ENCODE measurements at regions not wholly inside any gene's neighbourhood (a gene's known extent, or its start where the extent isn't known, plus 50 kb on each side); places are given as distances from the start of the nearest gene placed in this dataset.
"Not testable (repeated sequence)": the region's sequence is repeated elsewhere in the genome, so short reads cannot be mapped to it uniquely, and the experiment has no call there.

DNA sequence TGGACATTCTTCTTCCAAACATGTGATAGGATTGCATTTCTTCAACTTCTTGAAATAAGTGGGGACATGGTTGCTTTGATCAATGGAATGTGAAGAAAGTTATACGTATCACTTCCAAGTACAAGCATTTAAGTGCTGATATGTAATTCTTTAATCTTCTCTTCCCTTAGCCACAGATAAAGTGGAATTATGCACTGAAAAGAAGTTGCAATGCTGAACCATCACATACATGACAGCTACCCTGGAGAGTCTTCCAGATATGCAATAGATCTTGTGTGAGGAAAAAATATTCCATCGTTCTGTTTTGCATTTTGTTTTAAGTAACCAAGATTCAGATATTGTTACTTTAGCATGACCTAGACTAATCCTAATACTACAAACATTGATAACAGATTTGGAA, 674.3 kb downstream of the NSUN3 start:
- no peak for DNase-seq

DNA sequence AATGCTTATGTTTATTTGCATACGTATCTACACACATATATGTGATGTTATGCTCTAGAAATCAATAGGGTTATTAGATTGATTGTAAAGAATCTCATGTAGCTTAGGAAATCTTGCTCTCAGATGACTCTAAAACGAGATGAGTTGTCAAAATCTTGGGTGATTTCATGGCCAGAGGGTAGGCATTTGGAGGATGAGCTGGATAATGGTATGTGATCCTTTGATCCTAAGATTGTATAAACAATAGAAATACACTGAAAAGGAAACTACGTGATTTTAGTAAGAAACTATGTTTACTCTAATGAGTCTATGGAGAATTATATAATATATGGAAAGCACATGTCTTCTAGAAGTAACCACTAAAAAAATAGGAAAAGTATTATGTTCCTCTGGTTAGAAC, 676.6 kb downstream of the NSUN3 start:
- DNase-seq = no peak

DNA sequence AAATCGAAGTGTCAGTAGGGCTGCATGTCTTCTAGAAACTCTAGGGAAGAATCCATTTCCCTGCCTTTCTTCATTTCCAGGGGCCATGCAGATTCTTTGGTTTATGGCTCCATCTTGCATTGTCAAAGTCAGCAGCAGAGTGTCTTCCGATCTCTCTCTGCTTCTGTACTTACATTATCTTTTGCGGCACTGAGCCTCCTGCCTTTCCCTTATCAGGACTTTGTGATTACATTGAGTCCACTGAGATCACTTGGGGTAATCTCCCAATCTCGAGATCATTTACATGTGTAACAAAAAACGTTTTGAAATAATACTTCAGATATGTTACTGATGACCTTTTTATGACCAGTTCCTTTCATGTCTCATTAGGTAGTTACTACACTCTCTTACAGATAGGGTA, 695.9 kb downstream of the NSUN3 start:
- no peak for DNase-seq

DNA sequence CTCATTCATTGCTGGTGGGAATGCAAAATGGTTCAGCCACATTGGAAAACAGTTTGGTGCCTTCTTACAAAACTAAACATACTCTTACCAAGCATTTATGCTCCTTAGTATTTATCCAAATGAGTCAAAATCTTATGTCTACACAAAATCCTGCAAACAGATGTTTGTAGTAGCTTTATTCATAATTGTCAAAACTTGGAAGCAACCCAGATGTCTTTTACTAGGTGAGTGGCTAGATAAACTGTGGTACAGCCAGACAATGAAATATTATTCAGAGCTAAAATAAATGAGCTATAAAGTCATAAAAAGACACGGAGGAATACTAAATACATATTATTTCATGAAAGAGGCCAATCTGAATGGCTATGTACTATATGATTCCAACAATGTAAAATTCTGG, 709.5 kb downstream of the NSUN3 start:
- DNase-seq = no peak

DNA sequence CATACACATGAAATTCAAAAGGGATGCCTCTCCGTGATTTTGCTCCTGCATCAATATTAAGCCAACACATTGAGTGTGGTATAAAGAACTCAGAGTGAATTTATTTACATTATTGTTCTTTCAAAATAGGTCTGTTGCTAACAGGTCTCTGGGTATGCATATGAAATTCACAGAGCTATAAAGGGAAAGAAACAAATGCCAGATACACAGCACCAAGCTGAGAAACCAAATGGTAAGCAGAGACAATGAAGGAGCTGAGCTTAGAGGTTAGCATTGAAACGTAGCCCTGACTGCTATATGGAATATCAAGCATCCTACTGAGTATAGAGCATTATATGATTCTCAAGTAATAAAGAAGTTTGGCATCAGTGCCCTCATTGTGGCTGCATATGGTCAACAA, 712.9 kb downstream of the NSUN3 start:
- no peak for DNase-seq

DNA sequence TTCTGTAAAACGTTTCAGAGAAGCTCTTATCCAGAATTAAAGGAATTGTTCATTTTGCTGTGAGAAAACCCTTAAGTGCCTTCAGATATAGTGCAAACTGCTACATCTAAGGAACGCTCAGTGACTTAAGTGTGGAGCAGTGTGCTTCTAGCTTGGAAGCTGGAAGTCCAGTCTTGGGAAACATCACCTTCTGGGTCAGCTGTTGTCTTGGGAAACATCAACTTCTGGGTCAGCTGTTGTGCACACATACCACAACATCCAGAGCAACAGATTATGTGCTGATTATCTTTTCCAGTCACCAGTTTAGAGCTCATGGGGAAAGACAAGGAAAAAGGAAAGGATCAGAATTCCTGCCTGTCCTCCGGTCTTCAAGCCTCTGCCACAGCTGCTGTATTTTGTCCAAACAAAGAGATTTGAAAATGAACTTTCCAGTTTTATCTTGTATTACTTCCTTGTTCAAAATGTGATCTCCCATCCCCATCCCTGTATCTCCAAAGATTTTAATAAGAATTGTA, 713.6 kb downstream of the NSUN3 start:
- no peak for DNase-seq

DNA sequence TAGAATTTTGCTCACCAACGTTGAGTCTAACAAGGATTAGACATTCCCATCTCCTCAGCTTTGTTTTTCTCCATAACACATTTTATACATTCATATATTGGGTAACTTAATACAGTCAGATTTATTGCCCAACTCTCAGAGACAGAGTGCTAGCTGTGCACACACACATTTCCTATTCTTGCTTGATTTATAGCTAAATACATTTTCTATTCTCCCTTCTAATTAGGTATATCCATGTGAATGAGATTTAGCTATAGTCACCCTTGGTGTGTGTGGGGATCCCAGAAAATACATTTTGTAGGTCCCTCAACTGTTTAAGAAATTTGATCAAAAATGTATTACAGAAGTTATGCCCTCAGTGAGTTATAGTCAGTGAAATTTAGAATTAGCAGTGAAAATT, 715.4 kb downstream of the NSUN3 start:
- DNase-seq = no peak

DNA sequence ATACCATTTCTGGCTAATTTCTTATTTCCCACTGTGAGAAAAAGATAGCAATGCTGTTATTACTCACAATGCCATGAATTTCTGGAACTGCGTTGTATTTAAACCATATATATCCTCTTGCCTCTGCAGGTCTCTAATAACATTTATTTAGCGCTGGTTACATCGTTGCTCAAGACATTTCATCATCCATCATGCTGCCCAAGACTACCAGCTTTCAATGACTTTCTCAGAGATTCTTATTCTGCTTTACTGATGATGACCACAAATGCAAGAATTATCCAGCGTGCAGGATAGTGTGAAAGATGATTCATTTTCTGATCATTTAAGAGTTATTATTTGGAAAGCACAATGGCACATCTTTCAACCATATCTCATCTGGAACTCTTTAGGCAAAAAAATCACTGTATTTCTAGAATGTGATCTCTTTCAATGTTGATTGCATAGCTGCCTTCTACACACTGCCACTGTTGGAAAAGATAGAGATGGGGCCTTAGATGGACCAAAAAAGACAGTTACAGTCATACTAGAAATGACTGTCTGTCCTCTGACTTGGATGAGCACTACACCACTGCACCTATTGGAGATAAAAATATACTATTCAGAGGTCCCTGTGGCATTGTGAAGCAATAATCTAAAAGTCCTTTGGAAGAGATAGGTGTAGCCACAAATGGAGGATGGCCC, 716.1 kb downstream of the NSUN3 start:
- DNase-seq = no peak

DNA sequence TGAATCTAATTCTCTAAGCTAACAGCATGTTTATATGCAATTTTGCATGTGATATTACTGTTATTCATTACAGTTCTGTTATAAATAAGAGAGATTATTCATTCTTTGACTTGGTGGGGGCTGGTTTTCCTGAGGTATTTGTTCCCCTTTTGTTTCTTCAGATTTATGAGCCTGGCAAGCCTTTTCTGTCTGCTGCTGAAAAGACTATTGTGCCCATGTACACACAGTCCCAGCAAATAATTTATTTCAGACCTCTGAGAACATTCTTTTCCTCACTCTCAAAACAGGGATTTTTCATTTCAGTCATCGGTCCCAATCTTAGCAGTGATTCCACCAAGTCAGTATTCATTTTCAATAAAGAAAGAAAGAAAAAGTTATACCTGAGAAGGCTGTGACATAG, 716.8 kb downstream of the NSUN3 start:
- no peak for DNase-seq

DNA sequence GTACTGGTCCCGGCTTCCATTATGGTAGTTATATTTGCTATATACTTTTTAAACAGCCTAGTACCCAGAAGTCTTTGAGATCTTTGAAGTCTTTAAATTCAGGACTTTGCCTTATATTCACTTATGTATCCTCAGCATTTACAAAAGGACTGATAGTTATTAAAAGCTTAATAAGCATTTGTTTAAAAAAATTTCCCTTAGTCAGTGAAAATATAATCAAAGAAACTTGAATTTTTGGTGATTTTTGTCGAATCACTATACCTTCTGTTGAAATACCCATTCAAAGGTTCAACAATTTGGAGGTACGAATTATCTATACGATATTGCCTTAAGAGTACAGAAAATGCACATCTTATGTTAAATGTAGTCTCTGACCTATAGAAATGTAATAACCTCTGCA, 721.4 kb downstream of the NSUN3 start:
- no peak for DNase-seq

DNA sequence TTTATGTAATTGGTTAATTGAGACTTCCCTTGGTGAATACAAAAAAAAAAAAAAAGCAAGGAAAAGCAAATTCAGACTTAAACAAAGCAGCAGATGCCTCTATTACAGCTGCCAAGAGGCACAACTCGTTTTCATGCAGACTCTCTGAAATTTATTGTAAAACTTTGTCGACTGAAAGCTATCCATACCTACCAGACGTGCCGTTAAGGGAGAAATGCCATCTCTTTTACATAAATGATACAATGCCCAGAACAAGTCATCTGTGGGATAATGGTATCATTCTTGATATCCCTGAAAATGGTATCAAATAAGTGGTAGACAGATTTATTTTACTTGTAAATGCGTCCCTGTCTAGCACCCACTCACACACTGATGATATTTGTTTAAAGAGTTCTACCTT, 724.2 kb downstream of the NSUN3 start:
- no peak for DNase-seq

DNA sequence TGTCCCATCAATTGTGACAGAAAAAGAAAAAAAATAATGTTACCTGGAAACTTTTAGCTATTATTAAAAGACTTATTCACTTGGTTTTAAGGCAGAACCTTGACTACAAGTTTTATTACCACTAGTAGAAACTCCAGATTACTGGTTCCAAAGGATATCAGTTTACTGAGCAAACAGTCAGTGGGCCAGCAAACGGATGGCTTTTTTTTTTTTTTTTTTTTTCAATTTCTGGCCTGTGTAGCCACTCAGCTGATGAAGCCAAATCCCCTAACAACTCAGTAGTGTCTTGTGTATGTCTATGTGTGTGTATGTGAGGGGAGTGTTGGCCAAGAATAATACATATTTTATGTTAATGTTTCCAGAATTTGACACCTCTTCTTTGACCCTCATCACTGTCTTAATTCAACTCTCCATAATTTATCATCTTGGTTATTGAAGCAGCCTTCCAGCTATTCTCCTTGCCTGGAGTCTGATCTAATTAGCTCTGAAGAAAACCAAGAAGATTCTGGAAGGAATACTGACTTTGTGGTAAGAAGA, 724.9 kb downstream of the NSUN3 start:
- no peak for DNase-seq

DNA sequence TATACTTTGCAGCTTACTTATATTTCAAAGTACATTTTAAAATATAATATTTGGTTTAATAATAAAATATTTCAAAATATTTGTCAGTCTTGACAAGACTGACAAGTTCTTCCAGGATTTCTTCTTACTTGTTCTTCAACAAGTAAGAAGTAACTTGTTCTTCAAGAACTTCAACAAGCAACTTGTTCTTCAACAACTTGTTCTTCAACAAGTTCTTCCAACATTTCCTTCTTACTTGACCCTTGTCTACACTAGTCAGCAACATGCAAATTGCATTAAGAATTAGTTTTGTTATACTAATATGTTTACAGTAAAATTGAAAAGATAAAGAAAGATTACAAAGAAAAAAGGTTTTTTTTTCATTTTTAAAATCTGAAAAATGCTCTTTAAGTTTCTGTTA, 731.7 kb downstream of the NSUN3 start:
- DNase-seq = no peak

DNA sequence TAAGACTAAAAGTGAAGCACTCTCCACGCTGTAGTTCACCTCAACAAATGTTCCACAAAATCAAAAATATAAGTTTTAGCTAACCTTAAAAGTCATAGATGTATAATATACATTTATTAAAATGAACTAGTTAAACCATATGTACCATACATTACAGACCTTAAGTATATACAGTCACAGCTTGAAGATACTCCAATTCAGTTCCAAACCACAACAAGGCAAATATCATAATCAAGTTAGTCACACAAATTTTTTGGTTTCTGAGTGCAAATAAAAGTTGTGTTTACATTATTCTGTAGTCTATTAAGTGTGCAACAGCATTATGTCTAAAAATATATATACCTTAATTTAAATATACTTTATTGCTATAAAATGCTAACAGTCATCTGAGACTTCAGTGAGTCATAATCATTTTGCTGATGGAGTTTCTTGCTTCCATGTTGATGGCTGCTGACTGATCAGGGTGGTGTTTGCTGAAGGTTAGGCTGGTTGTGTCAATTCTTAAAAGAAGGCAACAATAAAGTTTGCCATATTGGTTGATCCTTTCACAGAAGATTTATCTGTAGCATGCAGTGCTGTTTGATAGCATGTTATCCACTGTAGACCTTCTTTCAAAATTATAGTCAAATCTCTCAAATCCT, 736.7 kb downstream of the NSUN3 start:
- no peak for DNase-seq

DNA sequence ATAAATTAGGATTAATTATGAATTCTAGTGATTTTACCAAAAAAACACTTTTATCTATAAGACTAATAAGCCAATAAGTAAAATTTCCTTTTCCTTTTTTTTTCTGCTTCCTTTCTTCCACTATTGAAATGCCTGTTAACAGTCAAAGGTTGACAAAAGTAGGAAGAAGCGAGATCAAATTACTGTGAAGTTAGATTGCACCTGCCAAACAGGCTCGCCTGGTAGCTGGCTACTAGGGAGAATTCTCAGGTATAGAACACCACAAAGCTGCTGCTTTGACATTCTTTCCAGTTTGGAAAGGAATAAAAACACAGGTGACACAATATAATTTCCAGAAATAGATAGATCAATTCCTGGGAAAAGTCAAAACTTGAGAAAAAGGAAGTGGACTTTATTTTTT, 749.0 kb downstream of the NSUN3 start:
- no peak for DNase-seq

DNA sequence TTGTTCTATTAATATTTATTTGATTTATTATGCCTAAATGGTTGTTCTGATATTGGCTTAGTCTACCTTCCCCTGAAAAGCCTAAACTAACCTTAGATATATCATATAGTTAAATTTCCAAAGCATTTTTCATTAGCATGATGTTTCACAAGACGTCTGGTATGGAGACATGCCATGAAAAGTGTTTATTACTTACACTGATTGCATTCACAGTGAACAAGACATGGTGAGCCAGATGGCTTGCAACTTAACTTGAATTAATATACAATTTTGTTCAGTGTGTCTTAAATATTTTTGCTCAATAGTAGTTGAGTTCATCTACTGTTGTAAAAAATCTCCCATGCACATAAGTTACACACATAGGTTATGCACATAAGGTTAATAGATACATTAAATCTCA, 758.4 kb downstream of the NSUN3 start:
- no peak for DNase-seq

DNA sequence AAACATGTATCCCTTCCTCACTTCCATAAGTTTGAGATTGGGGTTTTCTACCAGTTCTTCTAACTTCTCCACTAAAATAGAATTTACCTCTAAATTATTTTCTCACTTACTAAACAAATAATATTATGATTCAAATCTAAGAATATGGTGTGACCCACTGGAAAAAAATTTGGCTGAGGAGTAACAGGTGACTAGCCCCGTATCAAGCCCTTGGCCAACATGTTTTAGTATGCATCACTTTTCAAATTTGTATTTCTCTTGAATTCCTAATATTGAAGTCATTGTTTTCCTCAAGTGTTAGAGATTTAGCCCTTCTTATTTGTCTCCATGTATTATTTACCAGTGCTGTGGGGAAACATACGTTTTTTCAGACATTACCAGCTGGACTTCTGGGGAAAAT, 759.4 kb downstream of the NSUN3 start:
- DNase-seq = no peak

DNA sequence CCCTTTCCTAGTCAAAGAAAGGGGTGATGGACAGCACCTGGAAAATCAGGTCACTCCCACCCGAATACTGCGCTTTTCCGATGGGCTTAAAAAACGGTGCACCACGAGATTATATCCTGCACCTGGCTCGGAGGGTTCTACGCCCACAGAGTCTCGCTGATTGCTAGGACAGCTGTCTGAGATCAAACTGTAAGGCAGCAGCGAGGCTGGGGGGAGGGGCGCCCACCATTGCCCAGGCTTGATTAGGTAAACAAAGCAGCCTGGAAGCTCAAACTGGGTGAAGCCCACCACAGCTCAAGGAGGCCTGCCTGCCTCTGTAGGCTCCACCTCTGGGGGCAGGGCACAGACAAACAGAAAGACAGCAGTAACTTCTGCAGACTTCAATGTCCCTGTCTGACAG, 783.4 kb downstream of the NSUN3 start:
- not testable (repeated sequence) for DNase-seq

DNA sequence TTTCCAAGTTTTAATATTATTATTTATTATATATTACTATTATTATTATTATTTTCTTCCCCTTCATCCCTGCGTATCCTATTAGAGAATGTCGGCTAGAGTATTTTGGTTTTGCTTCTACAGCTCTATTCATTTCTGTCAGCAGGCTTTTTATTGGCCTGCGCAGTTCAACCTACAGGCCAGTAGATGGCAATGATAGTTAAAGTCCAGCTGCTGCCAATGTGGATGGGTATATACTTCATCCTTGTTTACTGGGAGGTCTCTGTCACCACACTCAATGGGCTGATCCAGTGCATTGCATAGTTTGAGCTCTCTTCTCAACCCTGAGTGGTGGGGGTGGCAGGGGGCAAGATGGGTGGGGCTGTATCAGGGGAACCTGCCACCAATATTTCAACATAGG, 799.8 kb downstream of the NSUN3 start:
- no peak for DNase-seq

DNA sequence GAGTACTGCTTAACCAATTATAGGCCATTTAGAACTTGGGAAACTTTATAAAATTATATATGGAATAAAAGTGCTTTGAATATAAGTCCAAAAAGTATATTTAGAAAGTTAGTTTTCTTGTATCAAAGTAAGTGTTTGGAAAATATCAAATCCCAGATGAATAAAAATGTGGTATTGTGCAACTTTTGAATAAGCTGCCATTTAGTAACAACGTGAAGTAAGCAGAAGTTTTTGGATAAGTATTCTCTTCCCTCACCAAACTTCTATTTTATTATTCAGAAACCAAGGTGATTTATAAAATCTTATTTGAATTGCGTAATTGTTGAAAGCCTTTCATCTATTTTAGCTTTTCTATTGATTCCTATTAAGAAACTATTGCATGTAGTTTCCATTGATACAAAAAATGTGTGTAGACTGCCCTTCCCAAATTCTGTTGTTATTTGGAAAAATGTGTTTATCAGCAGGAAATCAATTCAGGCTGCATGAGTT, 806.2 kb downstream of the NSUN3 start:
- no peak for DNase-seq

DNA sequence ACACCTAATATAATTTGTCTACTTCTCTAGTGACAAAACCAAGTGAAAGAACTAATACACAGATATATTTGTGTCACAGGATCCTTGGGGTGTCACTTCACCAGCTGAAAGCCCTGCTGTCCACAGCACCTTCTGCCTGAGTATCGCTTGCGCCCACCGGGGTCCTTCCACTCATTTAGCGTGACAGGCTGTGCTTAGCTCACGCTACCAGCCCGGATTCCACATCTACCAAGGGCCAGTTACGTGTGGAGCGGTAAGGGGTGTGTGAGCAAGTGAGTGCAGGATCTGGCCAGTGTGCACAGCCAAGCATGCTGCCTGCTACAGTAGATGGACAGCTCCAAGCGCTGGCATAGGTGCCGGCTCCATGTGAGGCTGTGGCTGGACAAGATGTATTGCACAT, 810.9 kb downstream of the NSUN3 start:
- DNase-seq = no peak

DNA sequence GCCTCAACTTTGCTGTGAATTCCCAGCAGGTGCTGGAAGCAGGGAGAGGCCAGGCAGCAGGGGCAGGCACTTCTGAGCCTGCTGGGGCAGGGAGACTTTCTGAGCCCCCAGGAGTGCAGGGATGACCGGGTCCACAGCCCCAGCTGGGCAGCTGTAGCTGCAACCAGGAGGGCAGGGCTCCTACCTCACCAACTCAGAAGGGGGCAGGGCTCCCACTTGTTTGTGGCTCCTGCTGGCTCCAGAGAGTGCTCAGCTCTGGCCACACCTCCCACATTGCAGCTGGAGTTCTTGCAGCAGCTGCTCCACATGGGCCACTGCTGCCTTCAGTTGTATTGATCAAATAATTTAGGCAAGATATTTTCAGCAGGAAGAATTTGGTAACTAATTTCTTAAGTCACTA, 812.3 kb downstream of the NSUN3 start:
- no peak for DNase-seq

DNA sequence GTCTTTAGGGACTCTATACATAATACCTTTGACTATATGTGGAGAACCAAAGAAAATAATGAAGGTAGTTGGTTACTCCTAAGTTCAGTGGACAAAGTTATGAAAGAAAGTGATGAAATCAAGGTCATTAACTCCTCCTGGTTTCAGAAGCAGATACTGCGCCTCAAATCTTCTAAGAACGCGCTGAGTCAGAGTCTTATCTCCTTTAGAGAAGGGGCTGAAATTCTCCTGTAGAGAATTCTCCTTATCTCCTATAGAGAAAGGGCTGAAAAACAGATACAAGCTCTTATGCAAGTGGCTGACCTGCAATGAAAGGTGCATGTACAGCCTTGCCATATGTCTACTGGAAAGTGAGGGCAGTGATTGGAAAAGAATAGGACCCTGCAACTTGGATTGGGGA, 824.2 kb downstream of the NSUN3 start:
- DNase-seq = no peak

DNA sequence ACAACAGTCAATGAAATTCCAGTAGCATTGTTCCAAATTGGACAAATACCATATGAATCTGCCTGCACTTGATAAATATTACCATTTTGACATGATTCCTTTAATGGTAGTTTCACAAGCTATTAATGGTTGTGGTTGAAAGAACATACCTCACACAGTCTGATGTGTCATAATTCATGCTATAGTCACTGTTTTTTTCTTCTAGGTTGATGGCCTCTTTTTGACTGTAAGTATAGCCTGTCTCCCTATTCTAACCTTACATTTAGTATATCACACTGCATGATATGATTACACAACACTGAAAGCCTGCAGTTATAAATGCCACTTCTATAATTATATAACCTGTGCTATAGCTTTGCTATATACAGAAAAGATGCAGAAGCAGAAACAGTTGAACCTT, 834.1 kb downstream of the NSUN3 start:
- no peak for DNase-seq
